ENCODE measurements at regions not wholly inside any gene's neighbourhood (a gene's known extent, or its start where the extent isn't known, plus 50 kb on each side); places are given as distances from the start of the nearest gene placed in this dataset.

DNA sequence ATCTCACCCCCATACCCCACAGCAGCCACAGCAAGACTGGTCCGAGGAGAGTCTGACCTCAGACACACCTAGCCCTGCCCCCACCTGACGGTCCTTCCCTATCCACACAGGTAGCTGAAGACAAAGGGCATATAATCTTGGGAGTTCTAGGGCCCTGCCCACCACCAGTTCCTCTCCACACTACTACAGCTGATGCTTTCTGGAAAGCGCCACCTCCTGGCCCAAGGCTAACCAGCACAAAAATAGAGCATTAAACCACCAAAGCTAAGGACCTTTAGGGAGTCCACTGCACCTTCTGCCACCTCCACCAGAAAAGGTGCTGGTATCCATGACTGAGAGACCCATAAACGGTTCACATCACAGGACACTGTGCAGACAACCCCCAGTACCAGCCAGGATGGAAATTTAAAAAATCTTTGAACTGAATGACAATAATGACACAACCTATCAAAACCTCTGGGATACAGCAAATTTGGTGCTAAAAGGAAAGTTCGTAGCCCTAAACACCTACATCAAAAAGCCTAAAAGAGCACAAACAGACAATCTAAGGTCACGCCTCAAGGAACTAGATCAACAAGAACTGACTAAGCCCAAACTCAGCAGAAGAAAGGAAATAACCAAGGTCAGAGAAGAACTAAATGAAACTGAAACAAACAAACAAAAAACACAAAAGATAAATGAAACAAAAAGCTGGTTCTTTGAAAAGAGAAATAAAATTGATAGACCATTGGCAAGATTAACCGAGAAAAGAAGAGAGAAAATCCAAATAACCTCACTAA is 122.1 kb upstream of the TPRG1 start:
- no peak for FAIRE-seq

DNA sequence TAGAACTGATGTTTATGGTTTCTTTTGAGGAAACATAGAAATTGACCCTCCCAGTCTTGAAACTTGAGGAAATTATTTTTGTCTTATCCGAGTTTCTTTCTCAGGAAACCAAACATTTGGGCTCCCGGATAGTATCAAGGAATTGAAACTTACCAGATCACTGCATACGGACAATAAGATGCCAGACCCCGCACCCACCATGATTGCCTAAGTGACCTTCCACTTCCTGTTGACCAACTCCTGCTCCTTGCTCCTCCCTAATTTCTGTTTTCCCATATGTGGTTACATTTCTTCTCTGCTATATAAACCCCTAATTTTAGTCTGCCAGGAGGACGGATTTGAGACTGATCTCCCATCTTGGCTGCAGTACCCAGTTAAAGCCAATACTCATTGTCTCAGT is 118.4 kb upstream of the TPRG1 start:
- FAIRE-seq = no peak

DNA sequence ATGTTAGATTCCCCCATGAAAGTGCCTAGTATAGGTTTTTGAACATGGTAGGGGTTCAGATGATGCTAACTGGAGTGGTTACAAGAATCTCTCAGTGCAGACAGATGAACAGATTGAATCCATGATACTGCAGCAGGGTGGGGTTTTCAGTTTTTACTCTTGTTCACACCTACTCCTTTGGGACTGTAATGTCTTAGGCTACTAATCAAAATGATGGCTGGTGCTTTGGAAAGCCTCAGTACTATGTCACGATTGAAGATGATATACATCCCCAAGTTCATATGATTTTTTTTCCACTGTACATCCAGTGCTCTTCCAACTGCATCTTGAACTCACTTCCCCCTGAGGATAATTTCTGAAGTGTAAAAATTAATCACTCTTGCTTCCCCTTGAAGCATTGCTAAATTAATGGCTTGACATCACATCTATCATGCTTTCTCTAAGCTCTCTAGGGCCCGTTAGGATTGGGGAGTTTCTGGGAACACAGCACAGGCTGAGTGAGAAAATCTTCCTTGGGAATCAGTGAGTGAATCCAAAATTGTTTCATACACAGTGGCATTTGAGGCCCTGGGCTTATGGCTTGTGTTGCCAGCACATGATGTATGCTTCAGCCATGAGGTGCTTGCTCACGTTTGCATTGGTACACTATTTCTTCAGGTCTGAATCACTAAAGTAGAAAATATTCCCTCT is 115.0 kb upstream of the TPRG1 start:
- FAIRE-seq = no peak

DNA sequence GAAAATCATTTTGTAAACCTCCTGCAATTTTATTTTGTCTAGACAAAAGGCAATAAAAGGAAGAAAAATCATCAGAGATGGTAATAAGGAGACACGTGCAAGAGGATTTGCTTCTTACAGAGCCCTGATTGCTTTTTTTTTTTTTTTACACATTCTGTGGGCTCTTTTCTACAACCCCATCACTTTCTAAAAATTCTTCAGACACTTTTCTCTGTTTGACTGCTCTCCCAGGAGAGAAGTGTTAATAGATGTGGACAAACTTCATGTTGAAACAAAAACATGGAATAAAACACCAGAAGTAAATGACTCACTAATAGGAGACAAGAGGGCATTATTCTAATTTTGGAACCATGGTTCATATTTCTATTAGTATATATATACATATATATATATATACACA is 114.4 kb upstream of the TPRG1 start:
- no peak for FAIRE-seq

DNA sequence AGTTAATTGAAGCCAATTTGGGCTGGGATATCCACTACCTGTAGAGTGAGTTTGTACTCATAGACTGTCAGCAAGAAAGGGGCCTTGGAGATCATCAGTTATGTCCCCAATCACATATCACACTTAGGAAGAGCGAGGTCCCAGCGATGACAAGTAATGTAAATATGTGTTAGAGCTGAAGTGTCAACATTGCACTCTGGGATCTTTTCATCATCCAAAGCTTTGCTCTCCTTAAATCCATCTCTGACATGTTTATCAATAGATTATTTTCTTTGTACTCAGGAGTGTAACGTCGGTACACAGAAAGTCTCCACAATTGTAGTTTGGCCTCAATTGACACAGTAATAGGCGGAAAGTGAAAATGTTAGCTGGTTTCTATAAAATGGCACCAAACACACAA is 113.7 kb upstream of the TPRG1 start:
- no peak for FAIRE-seq

DNA sequence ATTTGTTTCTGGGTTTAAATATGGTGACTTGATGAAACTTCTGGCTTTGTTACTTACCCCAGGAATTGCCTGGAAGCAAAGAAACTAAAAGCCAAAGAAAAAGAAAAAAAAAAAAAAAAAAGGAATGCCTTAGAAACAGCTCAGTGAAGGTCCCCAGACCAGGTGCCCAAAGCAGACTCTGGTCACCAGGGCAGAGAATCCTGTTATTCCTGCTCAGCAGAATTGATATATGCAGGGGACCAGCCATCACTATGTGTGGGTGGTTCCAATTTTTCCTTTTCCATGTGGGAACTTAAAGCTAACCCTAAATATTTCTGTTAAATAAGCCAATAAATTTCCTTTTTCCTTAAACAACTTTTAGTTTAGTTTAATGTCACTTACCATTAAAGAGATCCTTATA is 100.8 kb upstream of the TPRG1 start:
- no peak for FAIRE-seq

DNA sequence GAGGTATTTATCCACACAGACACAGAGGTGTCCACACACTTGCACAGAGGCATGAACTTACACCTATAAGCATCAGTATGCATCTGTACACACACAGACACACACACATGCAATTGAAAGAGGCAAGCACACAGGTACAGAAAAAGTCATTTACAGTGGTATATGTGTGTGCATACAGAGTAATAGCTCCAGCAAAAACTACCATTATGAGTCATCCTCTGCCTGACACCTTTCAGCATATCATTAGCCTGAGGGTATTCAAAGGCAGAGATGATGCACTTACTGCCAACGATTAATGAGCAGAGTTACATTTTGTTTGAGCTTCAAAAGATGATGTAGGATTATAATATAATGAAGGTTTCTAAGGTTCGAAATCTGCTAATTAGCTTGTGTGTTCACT is 100.3 kb upstream of the TPRG1 start:
- FAIRE-seq = no peak

DNA sequence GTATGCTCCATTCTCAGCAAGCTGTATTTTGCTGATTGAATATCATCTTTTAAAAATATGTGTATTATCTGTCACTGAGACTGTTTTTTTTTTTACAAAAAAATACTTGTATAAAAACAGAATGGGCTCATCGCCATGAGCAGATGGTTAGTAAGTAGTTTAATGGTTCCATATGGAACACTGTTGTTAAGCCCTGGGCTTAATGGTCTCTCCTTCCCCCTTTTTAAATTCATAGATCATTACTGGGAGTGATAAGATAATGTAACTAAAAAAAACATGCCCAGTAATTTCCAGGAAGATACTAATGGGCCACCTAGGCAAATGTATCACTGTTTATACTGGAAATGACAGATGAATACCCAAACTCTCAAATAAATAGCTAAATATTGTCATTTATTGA is 95.3 kb upstream of the TPRG1 start:
- FAIRE-seq = no peak

DNA sequence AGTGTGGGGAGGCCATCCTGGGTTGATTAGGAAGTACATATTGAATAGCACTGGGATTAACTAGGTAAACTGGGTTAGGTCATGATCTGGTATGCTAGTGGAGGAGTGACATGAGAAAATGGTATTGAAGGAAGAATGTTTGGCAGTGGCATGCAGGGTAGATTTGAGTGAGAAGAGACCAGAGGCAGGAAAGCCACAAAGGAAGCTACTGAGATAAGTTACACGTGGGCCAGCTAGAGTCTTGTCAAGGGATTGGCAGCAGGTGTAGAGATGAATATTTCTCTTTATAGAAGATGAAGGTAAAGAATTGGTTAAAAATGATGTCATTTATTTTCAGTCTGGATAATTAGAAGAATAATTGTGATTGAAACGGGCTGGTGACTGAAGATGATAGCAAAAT is 91.0 kb upstream of the TPRG1 start:
- FAIRE-seq = no peak

DNA sequence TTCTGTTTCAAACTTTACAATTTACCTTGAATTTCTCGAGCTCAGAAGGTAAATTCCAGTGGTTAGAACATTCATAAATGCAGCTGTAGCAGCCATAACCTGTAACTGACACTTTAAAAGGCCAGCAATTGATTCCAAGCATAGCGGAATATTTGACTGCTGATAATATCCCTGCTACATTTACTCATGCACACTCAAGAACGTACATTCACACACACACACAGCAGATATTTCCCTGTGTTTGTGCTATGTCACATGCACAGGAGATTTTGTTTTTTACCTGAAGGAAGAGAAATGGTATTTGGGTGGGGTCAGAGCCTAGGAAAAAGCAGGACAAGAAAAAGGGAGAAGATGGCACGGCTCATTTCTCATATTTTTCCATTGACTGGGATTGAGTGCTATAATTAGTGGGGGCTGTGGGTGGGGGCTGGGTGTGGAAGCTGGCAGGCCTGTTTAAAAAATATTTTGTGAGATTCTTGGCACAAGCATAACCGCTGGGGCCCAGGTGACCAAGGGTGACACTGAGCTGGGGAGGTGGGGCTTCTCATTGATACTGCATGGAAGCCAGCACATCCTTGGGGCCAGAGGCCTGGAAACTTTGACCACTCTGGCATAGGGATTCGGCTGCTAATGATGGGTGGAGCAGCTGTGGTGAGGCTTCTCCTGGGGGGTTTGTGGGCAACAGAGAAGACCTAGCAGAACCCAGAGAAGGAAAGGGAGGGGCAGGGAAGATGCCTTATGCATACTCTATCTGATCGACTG is 88.9 kb upstream of the TPRG1 start:
- no peak for FAIRE-seq

DNA sequence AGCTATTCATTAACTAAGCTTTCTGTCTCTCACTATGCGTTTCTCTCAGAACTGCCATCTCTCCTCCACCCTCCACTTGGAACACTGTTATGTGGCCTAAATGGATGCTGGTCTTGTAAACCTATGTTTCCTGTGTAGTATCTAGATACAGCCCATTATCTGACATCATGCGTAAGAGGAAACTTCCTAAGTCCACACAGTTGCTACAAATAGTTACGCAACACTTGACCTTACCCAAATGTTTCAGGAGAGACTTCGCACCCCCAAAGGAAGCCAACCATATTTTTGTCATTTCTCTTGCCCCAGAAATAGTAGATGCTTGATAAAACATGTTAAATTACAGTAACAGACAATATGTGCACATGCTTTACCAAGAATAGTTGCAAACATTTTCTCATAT is 87.2 kb upstream of the TPRG1 start:
- no peak for FAIRE-seq

DNA sequence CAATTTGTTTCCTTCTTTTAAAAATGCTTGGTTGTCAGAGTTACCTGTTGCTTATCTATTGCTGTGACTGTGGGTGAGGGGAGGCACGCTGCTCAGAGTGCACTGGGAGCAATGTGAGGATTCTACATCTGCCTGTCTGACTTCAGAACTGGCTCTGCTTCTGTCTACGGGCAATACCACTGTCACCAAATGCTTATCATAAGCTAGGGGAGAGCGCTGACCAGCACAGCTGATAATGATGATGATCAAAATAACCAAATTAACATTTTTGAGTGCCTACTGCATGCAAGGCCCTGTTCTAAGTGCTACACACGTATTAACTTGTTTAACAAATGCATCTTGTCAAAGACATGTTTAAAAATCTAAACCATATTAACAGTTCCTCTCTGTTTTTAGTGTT is 79.2 kb upstream of the TPRG1 start:
- no peak for FAIRE-seq

DNA sequence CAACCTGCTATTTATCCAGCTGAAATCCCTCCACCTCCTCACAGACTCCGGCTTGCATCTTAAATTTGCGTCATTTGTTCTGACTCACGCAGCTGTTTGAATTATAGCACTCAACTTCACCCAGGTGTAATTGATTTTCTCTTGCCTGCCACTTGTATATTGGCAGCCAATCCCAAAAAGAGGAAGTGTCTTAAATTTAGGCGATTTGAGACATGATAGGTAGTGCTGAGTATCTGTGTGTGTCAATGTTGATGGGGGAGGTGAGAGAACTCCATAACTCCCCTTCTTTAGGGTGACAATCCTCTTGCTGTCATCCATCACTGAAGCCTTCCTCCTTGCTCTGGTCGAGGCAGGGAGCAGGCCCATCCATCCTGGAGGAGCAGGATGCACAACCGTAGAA is 77.2 kb upstream of the TPRG1 start:
- no peak for FAIRE-seq

DNA sequence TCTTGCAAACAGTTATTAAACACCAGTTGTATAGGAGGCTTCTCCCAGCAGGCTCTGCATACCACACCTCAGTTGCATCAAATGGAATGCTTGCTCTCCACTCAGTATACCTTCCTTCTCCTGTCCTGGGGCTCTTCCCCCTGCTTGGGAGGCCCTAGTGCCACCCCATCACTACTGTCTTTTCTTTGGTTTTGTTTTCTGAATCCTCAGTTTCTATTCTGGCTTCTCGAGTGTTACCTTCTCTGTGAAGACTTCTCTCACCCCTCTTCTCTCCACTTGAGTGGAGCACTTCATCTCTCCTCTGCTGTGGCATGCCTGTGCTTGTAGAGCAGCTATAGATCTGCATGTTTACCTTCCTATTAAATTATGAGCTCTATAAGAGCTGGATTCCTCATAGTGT is 75.7 kb upstream of the TPRG1 start:
- FAIRE-seq = no peak

DNA sequence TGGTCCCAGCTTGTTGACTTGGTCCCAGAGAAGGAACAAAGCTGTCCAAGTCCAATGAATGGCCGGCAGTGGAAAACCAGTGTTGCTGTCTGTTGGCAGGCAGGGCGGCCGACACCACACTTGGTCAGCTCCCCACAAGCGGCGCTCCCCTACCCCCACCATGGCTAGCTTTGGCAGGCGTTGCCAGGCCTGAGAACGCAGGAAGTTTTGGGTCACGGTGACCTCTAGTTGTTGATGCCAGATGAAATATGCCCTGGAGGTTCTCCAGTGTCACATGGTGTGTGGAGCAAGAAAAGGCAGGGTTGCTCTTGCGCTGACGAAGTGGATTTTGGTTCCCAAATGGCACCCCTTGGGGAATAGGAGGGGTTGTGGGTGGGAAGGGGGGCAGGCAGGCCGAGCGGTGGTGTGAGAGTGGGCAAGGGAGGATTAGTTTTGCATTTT is 72.7 kb upstream of the TPRG1 start:
- FAIRE-seq = no peak

DNA sequence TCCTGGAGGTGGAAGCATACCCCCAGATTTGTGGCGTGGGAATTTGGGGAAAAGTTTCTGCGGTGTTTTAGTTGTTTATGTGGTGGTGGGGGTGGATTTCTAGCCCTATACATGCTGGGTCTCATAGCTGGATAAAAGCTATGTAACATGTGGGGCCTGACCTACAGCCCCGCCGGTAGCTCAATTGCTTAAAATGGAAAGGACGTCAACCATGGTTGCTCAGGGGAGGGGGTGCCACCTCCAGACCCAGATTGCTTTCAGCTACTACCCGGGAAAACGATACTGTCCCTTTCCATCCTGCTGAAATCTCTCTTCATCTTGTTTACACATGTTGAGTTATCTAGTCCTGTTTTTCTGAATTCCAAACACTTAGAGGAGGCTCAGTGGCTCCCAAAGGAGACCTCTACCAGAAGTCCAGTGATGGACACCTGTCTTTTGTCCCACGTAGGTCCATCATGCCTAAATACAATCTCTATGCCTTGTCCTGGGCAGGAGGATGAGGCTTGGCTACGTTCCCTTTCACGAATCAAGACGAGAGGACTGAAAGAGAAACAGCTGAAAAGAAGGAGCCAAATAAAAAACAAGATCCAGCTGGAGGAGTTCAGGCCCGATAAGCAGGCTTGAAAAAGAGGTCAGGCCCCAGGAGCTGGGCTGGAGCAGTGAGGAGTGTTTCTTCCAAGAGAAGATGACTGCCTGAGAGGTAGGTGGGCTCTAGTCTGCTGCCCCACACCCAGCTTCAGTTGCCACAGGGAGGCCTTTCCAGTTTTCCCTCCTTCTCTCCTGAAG is 72.1 kb upstream of the TPRG1 start:
- no peak for FAIRE-seq

DNA sequence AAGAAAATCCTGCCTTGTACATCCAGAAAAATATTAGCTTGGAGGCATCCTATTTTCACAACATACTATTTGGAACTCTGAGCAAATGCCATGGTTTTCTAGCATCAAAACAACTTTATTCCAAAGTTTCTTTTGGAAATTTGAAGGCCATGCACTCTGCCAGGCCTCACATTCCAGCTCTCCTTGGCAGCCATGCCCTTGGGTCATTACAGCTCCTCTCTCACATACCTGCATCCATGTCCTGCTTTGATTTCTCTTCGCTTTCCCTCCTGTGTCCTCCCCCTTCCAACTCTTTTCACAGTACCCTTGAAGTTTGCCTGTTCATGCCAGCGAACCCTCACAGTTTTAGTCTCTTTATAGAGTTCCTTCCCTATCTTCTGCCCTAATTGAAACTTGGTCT is 70.9 kb upstream of the TPRG1 start:
- FAIRE-seq = no peak

DNA sequence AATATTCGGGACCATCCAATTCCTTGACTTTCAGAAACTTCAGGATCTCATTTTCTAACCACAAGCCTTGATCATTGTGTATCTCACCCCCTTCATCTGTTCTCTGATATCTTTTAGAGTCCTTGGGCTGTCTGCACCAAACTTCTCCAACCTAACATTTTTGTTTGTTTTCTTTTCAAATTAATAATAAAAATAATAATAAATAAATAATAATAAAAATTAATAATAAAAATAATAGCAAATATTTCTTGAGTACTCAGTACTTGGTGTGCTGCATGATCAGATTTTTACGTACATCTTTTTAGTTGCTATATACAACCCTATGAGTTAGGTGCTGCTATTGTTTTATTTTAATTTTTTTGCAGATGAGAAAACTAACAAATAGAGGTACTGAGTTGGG is 70.2 kb upstream of the TPRG1 start:
- no peak for FAIRE-seq

DNA sequence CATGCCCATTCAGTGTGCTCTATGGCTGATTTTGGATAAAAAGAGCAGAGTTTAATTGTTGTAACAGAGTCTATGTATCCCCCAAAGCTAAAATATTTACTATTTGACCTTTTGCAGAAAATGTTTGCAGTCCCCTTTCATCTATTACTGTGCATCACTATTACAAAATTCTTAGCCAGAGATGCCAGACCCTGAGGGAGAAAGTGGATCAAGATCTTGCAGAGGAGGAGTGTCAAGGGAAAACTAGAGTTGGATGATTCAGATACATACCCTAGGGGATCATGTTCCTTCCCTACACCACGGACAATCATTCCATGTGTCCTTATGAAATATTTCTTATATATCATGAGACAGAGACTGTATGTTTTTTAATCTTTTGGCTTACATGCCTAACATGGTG is 68.6 kb upstream of the TPRG1 start:
- FAIRE-seq = no peak

DNA sequence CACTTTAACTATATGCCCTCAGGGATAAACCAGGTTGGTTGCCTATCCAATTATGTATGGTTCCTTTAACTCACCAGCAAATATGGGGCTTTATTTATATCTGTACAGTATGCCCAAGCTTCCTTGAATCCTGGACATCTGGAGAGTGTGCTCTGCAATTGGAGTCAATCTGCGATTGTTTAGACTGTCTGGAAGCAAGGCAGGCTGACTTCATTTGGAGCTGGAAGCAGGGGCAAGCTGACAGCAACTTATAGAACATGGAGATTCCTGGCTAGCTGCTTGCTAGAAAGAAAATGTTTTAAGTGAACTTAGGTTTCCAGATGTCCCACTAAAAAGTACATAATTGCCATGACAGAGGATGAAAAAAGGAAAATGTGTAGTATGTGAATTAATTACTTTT is 63.7 kb upstream of the TPRG1 start:
- no peak for FAIRE-seq

DNA sequence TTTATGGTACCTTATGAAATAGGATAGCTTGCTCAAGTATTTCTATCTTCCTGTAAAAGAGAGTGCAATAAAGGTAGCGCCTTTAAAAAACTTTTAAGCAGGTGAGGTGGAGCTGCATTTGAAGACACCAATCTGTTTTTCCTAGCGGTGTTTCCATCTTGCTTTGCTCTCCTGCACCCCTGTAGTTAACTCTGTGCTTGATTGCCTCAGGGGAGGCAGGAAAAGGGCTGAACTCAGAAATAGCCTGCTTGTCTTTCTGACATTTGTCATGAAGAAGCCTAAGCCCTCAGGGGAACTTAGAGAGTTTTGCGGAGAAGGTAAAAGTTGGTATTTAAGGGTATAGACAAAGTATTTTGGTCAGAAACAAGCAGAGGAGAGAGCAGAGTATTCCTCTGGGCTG is 63.0 kb upstream of the TPRG1 start:
- no peak for FAIRE-seq

DNA sequence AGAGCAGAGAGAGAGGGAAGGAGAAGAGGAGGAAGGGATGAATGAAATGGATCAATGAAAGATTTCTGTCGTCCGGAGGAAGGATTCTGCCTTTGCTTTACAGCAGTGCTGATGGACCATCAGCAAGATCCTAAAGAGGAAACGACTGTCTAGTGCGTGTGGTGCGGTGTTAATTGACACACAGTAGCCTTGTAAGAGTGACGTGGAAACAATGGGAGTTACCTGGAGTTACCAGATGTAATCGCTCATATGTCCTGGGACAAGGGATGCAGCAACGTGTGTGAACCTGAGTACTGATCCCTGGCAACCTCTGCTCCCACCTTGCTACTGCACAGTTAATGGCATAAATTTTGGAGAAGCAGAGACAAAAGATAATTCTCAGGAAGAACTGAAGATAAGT is 62.6 kb upstream of the TPRG1 start:
- FAIRE-seq = no peak

DNA sequence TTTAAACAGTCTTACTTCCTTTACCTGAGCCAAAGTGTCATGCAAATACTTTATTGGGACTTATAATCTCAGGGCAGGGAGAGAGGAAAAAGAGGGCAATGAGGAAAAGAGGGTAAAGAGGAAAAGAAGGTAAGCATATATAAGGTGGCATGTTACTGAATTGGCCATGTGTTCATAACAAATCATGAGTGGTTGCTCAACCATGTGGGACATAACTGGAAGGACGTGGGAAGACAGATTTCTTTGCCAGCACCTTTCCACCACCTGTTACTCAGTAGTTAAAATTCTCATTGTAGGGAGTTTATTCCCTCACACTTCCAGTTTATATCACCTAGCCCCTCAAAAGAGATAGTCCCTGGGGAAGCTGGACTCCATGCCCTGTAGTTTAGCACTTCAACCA is 54.7 kb upstream of the TPRG1 start:
- no peak for FAIRE-seq

All from G401.6 (cell line).